ENCODE measurements at regions not wholly inside any gene's neighbourhood (a gene's known extent, or its start where the extent isn't known, plus 50 kb on each side); places are given as distances from the start of the nearest gene placed in this dataset.
"Not testable (repeated sequence)": the region's sequence is repeated elsewhere in the genome, so short reads cannot be mapped to it uniquely, and the experiment has no call there.

DNA sequence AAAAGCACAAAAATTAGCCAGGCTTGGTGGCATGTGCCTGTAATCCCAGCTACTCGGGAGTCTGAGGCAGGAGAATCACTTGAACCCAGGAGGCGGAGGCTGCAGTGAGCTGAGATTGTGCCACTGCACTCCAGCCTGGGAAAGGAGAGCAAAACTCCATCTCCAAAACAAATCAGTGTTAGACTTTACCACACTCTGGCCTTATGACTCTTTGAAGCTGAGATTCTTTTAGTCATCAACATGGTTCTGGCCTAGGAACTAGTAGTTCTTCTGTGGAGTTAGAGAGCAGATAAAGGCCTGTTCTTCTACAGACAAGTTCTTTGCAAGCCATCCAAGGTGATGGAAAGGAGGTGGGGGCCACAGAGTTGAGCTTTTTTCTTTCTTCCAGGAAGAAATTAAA lies 100.8 kb upstream of the TLK1 start:
- TF ChIP-seq, protein P1, sequence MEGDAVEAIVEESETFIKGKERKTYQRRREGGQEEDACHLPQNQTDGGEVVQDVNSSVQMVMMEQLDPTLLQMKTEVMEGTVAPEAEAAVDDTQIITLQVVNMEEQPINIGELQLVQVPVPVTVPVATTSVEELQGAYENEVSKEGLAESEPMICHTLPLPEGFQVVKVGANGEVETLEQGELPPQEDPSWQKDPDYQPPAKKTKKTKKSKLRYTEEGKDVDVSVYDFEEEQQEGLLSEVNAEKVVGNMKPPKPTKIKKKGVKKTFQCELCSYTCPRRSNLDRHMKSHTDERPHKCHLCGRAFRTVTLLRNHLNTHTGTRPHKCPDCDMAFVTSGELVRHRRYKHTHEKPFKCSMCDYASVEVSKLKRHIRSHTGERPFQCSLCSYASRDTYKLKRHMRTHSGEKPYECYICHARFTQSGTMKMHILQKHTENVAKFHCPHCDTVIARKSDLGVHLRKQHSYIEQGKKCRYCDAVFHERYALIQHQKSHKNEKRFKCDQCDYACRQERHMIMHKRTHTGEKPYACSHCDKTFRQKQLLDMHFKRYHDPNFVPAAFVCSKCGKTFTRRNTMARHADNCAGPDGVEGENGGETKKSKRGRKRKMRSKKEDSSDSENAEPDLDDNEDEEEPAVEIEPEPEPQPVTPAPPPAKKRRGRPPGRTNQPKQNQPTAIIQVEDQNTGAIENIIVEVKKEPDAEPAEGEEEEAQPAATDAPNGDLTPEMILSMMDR (conservative IDR thresholded peaks at IDR 0.05 in 1 of 2, IDR thresholded peaks at IDR 0.05 in 1 of 2; ENCODE audit: low read depth in 1 of 2, low read length in 2 of 2): not testable (repeated sequence)
- TF ChIP-seq EZH2 (IDR thresholded peaks at IDR 0.05; ENCODE audit: low read length, missing control alignments): not testable (repeated sequence)
